ENCODE measurements at regions not wholly inside any gene's neighbourhood (a gene's known extent, or its start where the extent isn't known, plus 50 kb on each side); places are given as distances from the start of the nearest gene placed in this dataset.
"Not testable (repeated sequence)": the region's sequence is repeated elsewhere in the genome, so short reads cannot be mapped to it uniquely, and the experiment has no call there.

DNA sequence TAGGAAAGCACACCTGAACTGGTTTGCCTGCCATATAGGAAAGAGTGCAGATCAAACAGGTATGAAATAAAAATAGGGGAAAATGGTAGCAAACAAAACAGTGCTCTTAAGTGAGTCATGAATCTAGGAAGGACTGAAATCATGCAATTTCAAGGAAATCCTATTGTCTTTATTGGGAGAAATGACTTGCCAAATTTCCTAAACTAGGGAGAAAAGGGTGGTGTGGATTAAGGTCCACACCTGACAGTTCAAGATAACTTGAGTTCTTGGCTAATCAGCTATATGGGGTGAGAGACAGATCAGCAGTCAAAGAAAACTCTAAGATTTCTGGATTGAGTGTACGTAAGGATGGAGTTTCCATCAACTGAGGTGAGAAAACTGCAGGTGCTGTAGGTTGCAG is 101.1 kb downstream of the PRKAB2 start:
- TF ChIP-seq, protein P1, sequence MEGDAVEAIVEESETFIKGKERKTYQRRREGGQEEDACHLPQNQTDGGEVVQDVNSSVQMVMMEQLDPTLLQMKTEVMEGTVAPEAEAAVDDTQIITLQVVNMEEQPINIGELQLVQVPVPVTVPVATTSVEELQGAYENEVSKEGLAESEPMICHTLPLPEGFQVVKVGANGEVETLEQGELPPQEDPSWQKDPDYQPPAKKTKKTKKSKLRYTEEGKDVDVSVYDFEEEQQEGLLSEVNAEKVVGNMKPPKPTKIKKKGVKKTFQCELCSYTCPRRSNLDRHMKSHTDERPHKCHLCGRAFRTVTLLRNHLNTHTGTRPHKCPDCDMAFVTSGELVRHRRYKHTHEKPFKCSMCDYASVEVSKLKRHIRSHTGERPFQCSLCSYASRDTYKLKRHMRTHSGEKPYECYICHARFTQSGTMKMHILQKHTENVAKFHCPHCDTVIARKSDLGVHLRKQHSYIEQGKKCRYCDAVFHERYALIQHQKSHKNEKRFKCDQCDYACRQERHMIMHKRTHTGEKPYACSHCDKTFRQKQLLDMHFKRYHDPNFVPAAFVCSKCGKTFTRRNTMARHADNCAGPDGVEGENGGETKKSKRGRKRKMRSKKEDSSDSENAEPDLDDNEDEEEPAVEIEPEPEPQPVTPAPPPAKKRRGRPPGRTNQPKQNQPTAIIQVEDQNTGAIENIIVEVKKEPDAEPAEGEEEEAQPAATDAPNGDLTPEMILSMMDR (IDR thresholded peaks at IDR 0.05; ENCODE audit: borderline replicate concordance, control extremely low read depth, extremely low read depth, insufficient read depth, missing control alignments): no peak
- DNase-seq (ENCODE audit: low spot score): no peak
- in situ Hi-C loops (cut with MboI; ENCODE audit: low sequenced_read_pairs, unreplicated experiment): no loop called here

DNA sequence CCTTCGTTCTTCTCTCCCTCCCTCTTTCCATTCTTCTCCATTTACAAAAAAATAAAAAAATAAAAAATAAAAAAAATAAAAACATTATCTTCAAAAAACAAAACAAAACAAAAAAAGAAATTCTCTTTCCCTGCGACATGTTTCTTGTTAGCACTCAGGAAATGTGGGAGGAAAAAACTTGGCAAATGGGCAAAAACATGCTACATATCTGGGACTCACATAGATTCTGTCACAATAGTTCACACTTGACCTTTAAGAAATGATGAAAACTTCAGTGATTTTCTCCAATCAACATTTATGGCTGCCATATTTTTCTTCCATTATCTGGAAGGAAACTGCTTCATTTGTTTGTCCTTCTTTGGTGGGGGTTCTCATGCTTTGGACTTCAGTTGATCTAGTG is 109.3 kb downstream of the PRKAB2 start:
- no peak for DNase-seq (ENCODE audit: low spot score)
- TF ChIP-seq, protein P1 (IDR thresholded peaks at IDR 0.05; ENCODE audit: borderline replicate concordance, control extremely low read depth, extremely low read depth, insufficient read depth, missing control alignments): no peak
- in situ Hi-C loops (cut with MboI; ENCODE audit: low sequenced_read_pairs, unreplicated experiment): no loop called here

DNA sequence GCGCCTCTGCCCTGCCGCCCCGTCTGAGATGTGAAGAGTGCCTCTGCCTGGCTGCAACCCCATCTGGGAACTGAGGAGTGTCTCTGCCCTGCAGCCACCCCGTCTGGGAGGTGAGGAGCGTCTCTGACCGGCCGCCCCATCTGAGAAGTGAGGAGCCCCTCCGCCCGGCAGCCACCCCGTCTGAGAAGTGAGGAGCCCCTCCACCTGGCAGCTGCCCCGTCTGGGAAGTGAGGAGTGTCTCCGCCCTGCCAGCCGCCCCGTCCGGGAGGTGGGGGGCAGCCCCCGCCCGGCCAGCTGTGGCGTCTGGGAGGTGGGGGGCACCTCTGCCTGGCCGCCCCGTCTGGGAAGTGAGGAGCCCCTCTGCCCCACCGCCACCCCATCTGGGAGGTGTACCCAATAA is 110.4 kb downstream of the PRKAB2 start:
- in situ Hi-C loops (cut with MboI; ENCODE audit: low sequenced_read_pairs, unreplicated experiment); DNase-seq (ENCODE audit: low spot score): not testable (repeated sequence)

DNA sequence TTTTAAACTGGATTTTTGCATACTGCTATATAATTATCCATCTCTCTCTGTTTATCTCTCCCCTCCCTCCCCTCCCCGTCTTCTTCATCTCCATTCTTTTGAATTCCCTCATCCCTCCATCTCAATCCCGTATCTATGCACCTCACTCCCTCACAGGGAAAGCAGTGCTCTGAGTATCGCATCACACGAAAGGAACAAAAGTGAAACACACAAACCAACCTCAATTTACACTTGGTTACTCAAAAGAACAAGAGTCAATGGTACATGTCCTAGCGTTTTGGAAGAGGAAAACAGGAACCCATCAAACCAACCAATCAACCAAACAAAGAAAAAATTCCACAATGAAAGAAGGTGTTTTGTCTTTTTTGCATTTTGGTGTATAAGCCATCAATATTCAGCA is 115.1 kb downstream of the NBPF12 start:
- DNase-seq (ENCODE audit: low spot score): no peak
- TF ChIP-seq, protein P1 (IDR thresholded peaks at IDR 0.05; ENCODE audit: borderline replicate concordance, control extremely low read depth, extremely low read depth, insufficient read depth, missing control alignments): no peak
- in situ Hi-C loops (cut with MboI; ENCODE audit: low sequenced_read_pairs, unreplicated experiment): no loop called here

DNA sequence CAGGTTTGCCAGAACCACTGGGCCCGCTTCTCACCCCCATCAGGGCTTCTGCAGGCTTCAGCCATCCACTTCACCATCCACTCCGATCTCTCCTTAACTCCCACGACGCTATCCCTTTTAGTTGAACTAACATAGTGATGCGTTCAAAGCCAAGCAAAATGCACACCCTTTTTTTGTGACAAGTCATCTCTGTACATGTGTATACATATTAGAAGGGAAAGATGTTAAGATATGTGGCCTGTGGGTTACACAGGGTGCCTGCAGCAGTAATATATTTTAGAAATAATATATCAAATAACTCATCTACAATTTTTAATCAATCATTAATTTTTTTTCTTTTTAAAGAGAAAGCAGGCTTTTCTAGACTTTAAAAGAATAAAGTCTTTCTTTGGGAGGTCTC is 114.6 kb downstream of the NBPF12 start:
- in situ Hi-C loops (cut with MboI; ENCODE audit: low sequenced_read_pairs, unreplicated experiment): no loop called here
- no peak for DNase-seq (ENCODE audit: low spot score)
- TF ChIP-seq, protein P1 (IDR thresholded peaks at IDR 0.05; ENCODE audit: borderline replicate concordance, control extremely low read depth, extremely low read depth, insufficient read depth, missing control alignments): no peak

DNA sequence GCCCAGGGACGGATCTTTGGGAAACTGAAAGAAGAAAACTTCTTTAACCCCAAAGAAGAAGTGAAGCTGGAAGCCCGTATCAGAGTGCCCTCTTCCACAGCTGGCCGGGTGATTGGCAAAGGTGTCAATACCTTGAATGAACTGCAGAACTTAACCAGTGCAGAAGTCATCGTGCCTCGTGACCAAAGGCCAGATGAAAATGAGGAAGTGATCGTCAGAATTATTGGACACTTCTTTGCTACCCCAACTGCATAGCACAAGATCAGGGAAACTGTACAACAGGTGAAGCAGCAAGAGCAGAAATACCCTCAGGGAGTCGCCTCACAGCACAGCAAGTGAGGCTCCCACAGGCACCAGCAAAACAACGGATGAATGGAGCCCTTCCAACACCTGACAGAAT is 114.0 kb downstream of the NBPF12 start:
- in situ Hi-C loops (cut with MboI; ENCODE audit: low sequenced_read_pairs, unreplicated experiment): no loop called here
- DNase-seq (ENCODE audit: low spot score): no peak
- TF ChIP-seq, protein P1 (IDR thresholded peaks at IDR 0.05; ENCODE audit: borderline replicate concordance, control extremely low read depth, extremely low read depth, insufficient read depth, missing control alignments): no peak

DNA sequence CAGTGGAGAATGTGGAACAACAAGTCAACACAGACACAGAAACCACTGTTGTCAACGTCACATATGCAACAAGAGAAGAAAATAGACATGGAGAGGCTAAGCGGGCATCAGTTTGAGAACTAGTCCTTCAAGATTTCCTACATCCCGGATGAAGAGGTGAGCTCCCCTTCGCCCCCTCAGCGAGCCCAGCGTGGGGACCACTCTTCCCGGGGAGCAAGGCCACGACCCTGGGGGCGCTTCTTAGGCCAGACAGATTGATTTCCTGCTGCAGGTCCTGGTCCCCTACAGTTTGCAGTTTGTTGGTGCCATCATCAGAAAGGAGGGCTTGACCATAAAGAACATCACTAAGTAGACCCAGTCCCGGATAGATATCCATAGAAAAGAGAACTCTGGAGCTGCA is 113.0 kb downstream of the NBPF12 start:
- TF ChIP-seq, protein P1 (IDR thresholded peaks at IDR 0.05; ENCODE audit: borderline replicate concordance, control extremely low read depth, extremely low read depth, insufficient read depth, missing control alignments): no peak
- in situ Hi-C loops (cut with MboI; ENCODE audit: low sequenced_read_pairs, unreplicated experiment): no loop called here
- DNase-seq (ENCODE audit: low spot score): no peak

Measured in GM13976 (cell line).